ENCODE measurements at regions not wholly inside any gene's neighbourhood (a gene's known extent, or its start where the extent isn't known, plus 50 kb on each side); places are given as distances from the start of the nearest gene placed in this dataset.
"Not testable (repeated sequence)": the region's sequence is repeated elsewhere in the genome, so short reads cannot be mapped to it uniquely, and the experiment has no call there.

DNA sequence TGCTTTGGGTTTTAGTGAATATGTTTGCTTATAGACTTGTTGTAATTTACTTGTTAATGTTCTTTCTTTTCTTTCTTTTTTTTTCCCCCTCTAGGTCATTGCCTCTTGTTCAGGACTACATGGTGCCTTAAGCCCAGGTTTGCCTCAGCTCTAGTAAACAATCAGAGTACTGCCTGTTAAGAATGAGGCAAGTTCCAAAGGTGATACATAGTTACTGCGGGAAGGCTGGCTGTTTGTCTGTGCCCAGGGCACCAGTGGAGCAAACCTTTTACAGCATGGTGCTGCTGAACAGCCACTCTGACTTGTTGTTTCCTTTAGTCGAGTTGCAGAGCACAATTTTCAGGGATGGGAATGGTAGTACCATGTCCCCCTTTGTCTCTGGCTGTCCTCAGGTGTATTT, 517.2 kb downstream of the NYAP2 start:
- in situ Hi-C loops (cut with HindIII; ENCODE audit: low sequenced_read_pairs) = no loop called here

DNA sequence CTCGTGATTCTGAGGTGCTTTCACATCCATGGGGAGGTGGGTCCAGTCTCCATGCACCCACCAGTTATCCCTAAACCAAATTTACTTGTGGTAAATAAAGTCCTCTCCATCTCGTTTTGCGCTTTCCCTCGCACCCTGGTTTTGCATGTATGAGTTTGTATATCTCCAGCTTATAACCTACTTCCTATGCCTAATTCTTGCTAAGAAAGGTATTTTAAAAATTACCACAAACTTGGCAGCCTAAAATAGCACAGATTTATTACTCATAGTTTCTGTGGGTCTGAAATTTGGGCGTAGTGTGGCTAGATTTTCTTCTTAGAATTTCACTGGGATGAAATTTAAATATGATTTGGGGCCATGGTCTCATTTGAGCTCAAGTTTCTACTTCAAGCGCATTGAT, 511.5 kb downstream of the NYAP2 start:
- in situ Hi-C loops (cut with HindIII; ENCODE audit: low sequenced_read_pairs) = no loop called here

DNA sequence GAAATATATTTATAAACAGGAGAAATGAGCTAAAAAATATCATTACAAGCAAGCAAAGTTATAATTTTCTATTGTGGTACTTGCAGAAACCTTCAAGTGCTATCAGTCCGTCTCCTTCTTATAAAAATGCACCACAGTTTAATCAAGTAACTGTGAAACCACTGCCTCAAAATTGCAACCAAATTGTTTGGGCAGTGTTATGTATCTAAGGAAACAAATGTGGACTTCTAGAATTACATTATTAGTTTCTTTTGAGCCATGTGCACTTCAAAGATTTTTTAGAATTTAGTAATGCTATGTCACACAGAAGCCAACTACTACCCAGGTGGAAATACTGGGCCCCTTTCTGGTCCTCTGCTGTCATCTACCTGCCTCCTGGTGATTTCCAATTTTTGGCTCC, 495.6 kb downstream of the NYAP2 start:
- in situ Hi-C loops (cut with HindIII; ENCODE audit: low sequenced_read_pairs) = no loop called here

DNA sequence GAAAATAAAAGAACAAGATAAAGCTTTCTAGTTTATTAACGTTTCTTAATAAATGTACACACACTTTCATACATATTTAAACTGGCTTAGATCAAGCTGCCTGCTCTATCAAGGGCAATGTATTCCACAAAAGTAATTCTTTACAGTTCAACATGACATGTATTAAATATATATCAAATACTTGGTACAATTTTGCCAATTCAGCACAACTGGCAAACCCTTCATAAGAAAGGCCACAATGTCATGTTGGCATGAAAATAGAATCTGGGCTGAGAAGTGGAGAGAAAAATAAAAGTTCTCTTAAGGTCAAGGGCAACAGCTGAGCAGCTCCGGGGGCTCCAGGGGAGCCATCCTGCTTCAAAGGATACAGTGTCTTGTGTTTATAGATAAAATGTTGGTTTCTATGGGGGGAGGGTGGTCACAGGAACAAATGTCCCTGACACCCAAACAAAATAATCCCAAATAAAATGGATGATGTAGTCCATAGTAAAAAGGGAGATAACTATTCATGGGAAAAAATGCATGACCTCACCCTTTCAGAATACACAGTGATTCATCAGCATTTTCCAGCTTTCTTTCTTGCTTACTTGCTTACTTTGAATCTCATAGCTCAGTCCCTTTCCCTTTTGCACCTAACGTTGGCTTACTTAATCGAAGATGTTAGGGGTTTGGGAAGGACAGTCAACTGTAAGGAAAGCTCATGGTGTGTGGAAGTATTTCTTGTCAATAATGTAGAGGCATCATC, 494.9 kb downstream of the NYAP2 start:
- in situ Hi-C loops (cut with HindIII; ENCODE audit: low sequenced_read_pairs) = no loop called here

DNA sequence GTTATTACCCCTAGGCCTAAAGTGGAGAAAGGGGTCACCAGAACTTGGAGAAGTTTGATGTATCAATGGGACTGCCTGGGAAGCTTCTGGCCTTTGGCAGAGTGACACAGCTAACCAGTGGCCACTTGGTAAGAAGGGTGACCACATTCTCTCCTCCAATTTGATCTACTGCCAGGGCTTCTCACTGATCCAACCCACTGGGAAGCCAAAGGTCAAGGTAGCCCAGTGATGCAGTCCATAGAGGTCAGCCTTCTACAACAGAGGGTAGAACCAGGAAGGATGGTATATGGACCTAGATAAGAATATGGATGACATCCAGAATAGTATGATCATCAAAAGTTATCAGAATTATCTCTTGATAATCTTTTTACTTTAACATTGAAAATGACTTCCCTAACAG, 493.6 kb downstream of the NYAP2 start:
- in situ Hi-C loops (cut with HindIII; ENCODE audit: low sequenced_read_pairs) = no loop called here

DNA sequence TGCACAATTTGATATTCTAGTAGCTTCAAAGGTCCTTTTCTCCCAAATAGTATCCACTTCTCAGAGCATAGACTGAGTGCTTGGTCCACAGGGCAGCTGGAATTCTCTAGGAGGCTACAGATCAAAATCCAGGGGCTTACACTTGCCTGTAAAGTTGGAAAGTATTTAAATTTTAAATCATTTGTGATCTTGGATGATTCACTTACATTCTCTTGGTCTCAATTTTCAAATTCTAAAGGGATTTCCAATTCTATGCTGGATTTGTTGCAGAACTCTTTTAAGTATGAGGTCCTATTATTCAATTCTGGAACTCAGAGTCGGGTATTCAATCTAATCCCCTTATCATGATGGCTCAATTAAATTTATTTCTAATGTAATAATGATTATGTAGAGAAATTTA, 492.3 kb downstream of the NYAP2 start:
- in situ Hi-C loops (cut with HindIII; ENCODE audit: low sequenced_read_pairs) = no loop called here

DNA sequence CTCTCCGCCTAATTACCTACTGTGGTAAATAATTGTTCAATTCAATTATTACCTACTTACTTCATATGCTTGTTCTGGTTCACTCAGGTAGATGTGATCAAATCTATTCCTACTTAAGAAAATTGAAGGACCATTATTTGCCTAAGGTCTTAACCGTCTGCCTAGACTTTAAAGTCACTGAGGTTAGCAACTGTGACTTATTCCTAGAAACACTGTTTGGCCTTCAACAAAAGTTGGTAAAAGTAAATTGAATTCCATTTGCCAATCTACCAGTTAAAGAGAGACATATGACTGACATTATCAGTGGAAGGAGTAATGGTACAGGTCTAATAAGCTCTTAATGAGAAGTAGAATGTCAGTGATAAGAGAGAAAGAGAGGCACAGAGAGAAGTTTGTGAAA, 491.5 kb downstream of the NYAP2 start:
- in situ Hi-C loops (cut with HindIII; ENCODE audit: low sequenced_read_pairs) = no loop called here

DNA sequence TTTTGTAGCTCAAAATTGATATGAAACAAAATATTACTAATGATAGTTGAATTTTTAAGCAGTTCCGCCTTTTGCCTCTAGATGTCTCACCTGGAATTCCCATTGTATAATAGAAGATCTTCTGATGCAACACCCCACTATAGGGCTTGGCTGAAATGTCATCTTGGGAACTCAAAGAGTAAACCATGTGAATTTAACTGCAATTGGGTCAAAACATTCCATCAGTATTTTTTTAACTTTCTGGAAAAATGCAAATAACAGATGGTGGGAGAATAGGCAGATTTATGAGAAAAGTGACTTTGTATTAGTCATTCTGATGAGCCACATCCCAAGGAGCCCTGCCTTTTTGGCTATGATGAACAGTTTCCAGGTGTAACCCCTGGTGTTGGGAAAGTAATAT, 489.9 kb downstream of the NYAP2 start:
- in situ Hi-C loops (cut with HindIII; ENCODE audit: low sequenced_read_pairs) = no loop called here

DNA sequence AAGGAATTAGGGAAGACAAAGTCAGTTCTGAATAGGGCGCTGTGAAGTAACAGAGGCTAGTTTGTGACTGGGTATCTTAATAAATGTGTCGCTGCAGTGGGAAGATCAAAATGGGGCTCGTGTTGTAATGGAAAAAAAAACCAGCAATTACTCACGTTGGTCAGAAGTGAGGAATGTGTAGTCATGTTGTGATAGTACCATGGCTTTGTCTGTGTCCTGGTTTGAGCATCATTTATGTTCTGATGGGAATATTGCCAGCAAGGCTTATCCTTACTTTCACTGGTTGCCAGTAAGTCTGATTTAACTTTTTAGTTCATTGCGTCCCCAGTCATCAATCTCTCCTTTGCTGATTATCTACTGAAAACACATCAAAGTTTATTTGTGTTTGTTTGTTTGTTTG, 467.6 kb downstream of the NYAP2 start:
- in situ Hi-C loops (cut with HindIII; ENCODE audit: low sequenced_read_pairs) = no loop called here

DNA sequence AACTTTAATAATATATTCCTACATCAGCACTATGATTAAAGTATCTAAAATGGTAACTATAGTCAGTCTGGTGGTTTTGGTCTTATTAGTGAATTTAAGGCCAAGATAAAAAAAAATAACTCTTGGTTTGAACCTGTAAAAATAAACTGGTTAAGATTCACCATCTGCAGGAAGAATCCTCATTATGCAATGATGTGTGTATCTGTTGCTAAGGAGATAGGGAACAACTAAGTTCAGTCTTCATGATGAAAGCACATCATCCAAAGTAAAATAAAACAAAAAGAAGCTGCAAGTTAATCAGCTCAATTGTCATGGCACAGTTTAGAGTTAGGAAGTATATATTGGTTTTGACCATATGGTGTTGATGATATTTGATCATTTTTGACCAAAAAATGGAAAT, 466.0 kb downstream of the NYAP2 start:
- in situ Hi-C loops (cut with HindIII; ENCODE audit: low sequenced_read_pairs) = no loop called here

DNA sequence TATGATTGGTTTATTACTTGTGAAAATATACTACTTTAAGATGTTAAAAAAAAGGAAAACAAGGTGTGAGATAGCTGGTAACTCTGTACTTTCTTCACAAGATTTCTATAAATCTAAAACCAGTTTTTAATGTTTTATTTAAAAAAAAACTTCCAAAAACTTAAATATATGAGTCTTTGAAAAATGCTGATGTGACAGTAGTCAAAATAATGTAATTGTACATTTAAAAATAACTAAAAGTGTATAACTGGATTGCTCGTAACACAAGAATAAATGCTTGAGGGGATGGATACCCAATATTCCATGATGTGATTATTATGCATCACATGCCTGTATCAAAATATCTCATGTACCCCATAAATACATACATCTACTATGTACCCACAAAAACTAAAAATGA, 464.9 kb downstream of the NYAP2 start:
- in situ Hi-C loops (cut with HindIII; ENCODE audit: low sequenced_read_pairs) = no loop called here

DNA sequence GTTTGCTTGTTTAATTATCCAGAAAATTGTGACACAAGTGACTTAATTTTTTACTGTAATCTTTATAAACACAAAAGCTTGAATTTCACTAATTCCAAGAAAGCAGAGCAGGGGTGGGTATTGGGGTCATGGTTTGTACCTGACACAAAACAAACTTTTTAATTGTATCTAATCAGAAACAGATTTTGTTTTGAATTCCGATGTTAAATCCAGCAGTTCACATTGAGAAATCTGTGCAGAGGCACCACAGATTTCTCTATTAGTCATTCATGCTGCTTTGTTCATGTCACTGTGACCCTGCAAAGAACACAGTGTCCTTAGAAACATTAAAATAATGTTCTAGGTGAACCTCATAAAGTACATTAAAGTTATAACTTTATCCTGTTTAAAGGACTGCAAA, 443.4 kb downstream of the NYAP2 start:
- in situ Hi-C loops (cut with HindIII; ENCODE audit: low sequenced_read_pairs) = no loop called here

DNA sequence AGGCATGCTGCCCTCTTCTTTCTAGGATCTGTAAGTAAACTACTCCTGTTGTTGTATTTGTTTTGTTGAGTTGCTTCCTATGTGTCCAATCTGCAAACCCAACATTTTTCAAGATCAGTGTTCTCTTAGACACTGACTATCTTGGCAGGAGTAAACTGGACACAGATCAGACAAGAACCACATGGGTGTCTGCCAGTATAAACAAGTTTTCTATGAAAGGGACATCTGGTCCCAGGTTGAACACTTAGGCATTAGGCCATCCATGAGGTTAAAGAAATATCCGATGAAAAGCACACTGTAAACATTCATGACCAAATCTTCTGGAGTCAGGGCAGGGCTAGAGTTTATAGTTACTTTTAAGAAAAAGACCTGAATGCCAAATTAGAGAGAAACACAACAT, 441.8 kb downstream of the NYAP2 start:
- in situ Hi-C loops (cut with HindIII; ENCODE audit: low sequenced_read_pairs) = no loop called here

DNA sequence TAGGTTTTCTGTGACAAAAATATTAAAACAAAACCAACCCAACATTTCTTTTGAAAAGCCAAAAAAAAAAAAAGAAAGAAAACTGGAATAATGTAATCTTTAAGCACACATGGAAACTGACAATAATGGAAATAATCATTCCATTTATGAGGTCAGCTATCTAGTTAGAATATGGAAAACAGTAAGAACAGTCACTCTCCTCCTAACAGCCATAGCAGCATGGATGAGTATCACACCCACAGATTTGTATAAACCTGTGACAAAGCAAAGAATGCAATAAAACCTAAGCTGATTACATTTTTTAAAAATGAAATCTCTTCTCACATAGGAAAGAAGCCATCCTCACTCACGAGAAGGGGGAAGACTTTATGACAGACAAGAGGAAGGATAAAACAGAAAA, 437.8 kb downstream of the NYAP2 start:
- in situ Hi-C loops (cut with HindIII; ENCODE audit: low sequenced_read_pairs) = no loop called here

DNA sequence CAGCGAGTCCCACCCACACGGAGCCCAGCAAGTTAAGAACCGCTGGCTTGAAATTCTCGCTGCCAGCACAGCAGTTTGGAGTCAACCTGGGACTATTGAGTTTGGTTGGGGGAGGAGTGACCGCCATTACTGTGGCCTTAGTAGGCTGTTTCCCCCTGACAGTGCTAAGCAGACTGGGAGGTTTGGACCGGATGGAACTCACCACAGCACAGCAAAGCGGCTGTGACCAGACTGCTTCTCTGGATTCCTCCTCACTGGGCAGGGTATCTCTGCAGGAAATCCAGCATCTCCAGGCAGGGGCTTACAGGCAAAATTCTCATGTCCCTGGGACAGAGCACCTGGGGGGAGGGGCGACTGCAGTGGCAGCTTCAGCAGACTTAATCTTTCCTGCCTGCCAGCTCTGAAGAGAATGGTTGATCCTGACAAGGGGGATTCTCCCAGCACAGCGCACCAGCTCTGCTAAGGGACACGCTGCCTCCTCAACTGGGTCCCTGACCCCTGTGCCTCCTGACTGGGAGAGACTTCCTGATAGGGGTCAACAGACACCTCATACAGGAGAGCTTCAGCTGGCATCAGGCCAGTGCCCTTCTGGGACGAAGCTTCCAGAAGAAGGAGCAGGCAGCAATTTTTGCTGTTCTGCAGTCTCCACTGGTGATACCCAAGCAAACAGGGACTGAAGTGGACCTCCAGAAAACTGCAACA, 425.4 kb downstream of the NYAP2 start:
- in situ Hi-C loops (cut with HindIII; ENCODE audit: low sequenced_read_pairs) = no loop called here

DNA sequence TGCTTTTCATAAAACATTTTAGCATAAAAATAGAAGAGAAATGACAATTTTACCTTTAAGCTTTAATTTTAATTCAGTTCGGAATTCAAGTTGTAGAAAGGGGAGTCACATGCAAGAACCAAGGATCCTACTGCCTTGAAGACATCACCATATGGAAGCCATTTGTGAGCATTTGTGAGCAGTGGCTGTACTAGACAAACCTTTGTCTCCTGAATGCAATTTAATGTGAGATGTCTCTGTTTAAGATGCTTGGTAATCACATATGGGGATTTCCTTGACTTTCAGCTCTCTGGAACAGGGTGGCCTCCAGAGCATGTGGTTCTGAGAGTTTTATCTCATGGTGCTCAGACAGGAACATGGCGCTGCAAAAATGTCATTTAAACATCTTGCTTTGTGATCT, 421.8 kb downstream of the NYAP2 start:
- in situ Hi-C loops (cut with HindIII; ENCODE audit: low sequenced_read_pairs) = no loop called here

DNA sequence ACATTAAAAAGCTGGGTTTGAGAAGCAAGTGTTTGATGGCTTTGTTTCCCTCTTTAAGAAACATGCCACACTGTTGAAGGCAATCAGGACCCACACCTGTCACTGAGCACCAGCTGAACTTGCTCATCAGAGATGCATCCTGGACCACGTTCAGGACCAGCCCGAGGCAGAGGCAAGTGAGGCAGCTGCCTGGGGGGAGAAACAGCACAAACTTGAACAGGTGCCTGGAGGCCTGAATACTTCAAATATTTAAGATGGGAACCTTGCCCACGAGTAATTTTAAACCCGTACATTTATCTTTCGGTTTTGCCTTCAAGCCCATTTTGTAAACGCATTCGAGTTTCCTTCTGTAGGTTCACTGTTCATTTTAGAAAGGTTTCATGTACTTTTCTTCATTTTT, 421.3 kb downstream of the NYAP2 start:
- in situ Hi-C loops (cut with HindIII; ENCODE audit: low sequenced_read_pairs) = no loop called here

DNA sequence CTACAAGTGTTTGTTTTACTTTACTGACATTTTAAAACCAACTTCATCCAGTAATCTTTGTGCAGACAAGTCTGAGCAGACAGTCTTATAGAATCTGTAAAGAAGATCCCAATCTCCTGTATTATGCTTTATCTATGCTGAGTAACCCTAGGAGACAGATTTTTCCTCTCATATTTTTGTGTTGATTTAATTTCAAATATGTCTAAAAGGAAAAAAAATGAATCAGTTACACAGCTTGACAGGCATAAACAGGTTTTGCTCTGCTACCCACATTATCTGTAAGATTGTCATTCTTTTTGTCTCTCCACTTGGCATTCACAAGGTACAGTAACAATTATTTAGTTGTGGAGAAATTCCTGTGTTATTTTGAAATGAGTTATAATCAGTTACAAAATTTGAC, 415.0 kb downstream of the NYAP2 start:
- in situ Hi-C loops (cut with HindIII; ENCODE audit: low sequenced_read_pairs) = no loop called here

DNA sequence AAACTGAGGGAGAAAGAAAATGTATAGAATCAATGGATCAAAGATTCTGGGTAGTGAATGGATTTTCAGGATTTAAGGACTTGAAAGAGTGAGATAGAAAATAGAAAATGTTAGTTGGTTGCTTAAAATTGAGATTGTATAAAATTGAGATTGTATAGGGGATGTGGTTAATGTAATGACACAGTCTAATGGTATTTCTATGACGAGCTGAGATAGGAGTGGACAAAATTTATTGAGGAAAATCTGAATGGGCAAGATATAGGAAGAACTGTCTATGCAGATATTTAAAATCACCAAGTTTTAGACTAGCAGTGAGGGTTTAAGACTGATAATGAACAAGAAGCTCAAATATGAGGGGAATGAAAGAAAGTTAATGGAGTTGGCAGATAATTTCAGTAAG, 406.6 kb downstream of the NYAP2 start:
- in situ Hi-C loops (cut with HindIII; ENCODE audit: low sequenced_read_pairs) = no loop called here

DNA sequence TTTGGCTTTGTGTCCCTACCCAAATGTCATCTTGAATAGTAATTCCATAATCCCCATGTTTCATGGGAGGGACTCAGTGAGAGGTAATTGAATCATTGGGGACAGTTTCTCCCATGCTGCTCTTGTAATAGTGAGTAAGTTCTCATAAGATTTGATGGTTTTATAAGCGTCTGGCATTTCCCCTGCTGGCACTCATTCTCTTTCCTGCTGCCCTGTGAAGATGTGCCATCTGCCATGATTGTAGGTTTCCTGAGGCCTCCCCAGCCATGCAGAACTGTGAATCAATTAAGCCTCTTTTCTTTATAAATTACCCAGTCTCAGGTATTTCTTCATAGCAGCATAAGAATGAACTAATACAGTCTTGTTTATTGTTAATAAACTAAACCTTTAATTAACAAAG, 402.6 kb downstream of the NYAP2 start:
- in situ Hi-C loops (cut with HindIII; ENCODE audit: low sequenced_read_pairs) = not testable (repeated sequence)

DNA sequence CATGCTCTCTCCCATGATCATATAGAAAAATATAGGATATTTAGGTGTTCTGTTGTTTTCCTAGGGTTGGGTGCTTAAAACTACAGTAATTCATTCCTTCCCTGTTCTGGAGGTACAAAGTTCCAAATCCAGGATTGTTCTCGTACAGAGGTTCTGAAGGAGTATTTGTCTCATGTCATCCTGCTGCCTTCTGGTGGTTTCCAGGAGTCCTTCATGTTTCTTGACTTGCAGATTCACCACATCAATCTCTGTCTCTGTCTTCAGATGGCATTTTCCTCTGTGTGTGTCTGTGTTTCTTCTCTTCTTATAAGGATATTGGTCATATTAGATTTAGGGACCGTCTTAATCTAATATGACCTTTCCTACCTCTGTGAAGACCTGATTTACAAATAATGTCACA, 397.9 kb downstream of the NYAP2 start:
- in situ Hi-C loops (cut with HindIII; ENCODE audit: low sequenced_read_pairs) = no loop called here

DNA sequence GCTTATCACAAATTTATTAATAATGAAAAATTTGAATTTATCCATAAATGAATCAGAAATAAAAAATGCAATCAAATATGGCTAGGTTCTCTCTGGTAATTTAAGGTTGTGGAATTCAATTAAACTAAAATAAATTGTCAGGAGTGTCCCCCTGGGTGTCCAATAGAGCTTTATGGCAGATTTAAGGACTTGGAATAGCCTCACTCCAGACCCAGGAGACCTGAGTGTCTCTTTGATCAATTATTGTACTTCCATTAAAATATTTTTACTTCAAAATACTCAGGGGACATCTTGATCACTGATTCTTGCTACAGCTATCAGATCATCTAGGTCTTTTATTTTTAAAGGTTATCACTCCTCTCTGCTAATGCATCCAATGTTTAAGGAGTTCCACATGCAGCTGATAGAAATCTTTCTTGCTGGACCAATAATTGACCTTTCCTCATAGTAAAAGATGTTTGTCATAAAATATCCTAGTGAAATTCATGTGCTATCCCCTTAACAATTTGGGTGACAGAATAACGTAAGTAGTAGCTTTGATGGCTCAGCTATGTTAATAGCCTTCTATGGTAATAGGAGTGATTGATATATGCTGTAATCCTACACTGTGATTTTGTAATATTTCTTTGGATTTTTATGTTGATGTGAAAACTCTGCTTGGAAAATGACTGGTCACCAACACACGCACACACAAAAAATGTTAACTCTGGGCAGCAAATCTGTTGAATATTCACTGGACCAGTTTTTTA, 395.3 kb downstream of the NYAP2 start:
- in situ Hi-C loops (cut with HindIII; ENCODE audit: low sequenced_read_pairs) = no loop called here

All from endothelial cell of hepatic sinusoid (primary cell).